Liver (tissue), 8 donors: ENCODE measurements at regions not wholly inside any gene's neighbourhood (a gene's known extent, or its start where the extent isn't known, plus 50 kb on each side); places are given as distances from the start of the nearest gene placed in this dataset.

ENCODE experiments used
- DNase-seq: peaks from one replicate; pipeline ENCODE4 v3.0.0-alpha.2; 2017; ENCODE audit warnings: low spot score
- H3K27ac ChIP-seq, 2 donors: one replicate each; pipeline ENCODE4 v1.7.0; 2013; ENCODE audit warnings: inconsistent platforms in 2 of 2, low read length in 2 of 2, control low read depth in 1 of 2, low read depth in 1 of 2, mild to moderate bottlenecking in 1 of 2
- H3K27me3 ChIP-seq, 4 donors: one replicate each; pipeline versions ENCODE4 v1.6.1 to v1.7.0; 2013; ENCODE audit warnings: low read length in 3 of 4, inconsistent platforms in 1 of 4, mild to moderate bottlenecking in 1 of 4, moderate library complexity in 1 of 4; ENCODE audit not compliant: control insufficient read depth in 4 of 4, insufficient read depth in 4 of 4
- H3K36me3 ChIP-seq, 4 donors: one replicate each; pipeline versions ENCODE4 v1.6.1 to v1.7.0; 2013; ENCODE audit warnings: low read length in 3 of 4, mild to moderate bottlenecking in 3 of 4, low read depth in 1 of 4, moderate library complexity in 1 of 4; ENCODE audit not compliant: control insufficient read depth in 4 of 4, insufficient read depth in 3 of 4
- H3K4me1 ChIP-seq, 4 donors: one replicate each; pipeline versions ENCODE4 v1.6.1 to v1.7.0; 2013; ENCODE audit warnings: low read length in 3 of 4, mild to moderate bottlenecking in 3 of 4, moderate library complexity in 1 of 4; ENCODE audit not compliant: control insufficient read depth in 4 of 4, insufficient read depth in 4 of 4
- H3K4me3 ChIP-seq, 3 donors: one replicate each; pipeline versions ENCODE4 v1.6.1 to v1.7.0; 2013; ENCODE audit warnings: low read length in 3 of 3, control low read depth in 1 of 3, low read depth in 1 of 3, mild to moderate bottlenecking in 1 of 3
- H3K9ac ChIP-seq, 2 donors: one replicate each; pipeline ENCODE4 v1.7.0; 2013; ENCODE audit warnings: low read length in 2 of 2, mild to moderate bottlenecking in 2 of 2, moderate library complexity in 2 of 2, control low read depth in 1 of 2, low read depth in 1 of 2
- H3K9me3 ChIP-seq, 4 donors: one replicate each; pipeline versions ENCODE4 v1.6.1 to v1.7.0; 2013; ENCODE audit warnings: low read length in 3 of 4; ENCODE audit not compliant: control insufficient read depth in 4 of 4
- ATF3 ChIP-seq: IDR thresholded peaks from 2 replicates; pipeline ENCODE4 v1.6.1; 2016; ENCODE audit warnings: antibody characterized with exemption
- EGR1 ChIP-seq, 2 donors: IDR thresholded peaks; 2 replicates each; pipeline ENCODE4 v1.6.1; 2016 to 2018; ENCODE audit warnings: antibody characterized with exemption in 2 of 2, low read depth in 2 of 2
- FOXA1 ChIP-seq: IDR thresholded peaks from 2 replicates; pipeline ENCODE4 v1.6.1; 2016; ENCODE audit warnings: antibody characterized with exemption
- FOXA2 ChIP-seq: IDR thresholded peaks from 2 replicates; pipeline ENCODE4 v1.6.1; 2016; ENCODE audit warnings: antibody characterized with exemption
- GABPA ChIP-seq, 2 donors: IDR thresholded peaks in 1 of 2; conservative IDR thresholded peaks in 1 of 2; 2 replicates each; pipeline ENCODE4 v1.6.1; 2016; ENCODE audit warnings: antibody characterized with exemption in 2 of 2, mild to moderate bottlenecking in 1 of 2, moderate library complexity in 1 of 2
- HNF4A ChIP-seq, 2 donors: conservative IDR thresholded peaks; 2 replicates each; pipeline ENCODE4 v1.6.1; 2016; ENCODE audit warnings: antibody characterized with exemption in 2 of 2, mild to moderate bottlenecking in 2 of 2
- HNF4G ChIP-seq: IDR thresholded peaks from 2 replicates; pipeline ENCODE4 v1.6.1; 2016; ENCODE audit warnings: antibody characterized with exemption
- JUND ChIP-seq, 2 donors: IDR thresholded peaks; 2 replicates each; pipeline ENCODE4 v1.6.1; 2016; ENCODE audit warnings: antibody characterized with exemption in 2 of 2
- NR2F2 ChIP-seq: IDR thresholded peaks from 2 replicates; pipeline ENCODE4 v1.6.1; 2016; ENCODE audit warnings: antibody characterized with exemption
- RAD21 ChIP-seq, 2 donors: IDR thresholded peaks; 2 replicates each; pipeline ENCODE4 v1.6.1; 2016; ENCODE audit warnings: antibody characterized with exemption in 2 of 2, mild to moderate bottlenecking in 2 of 2
- REST ChIP-seq: IDR thresholded peaks from 2 replicates; pipeline ENCODE4 v1.6.1; 2016; ENCODE audit warnings: antibody characterized with exemption, mild to moderate bottlenecking
- RXRA ChIP-seq, 2 donors: IDR thresholded peaks; 2 replicates each; pipeline ENCODE4 v1.6.1; 2017 to 2018; ENCODE audit warnings: antibody characterized with exemption in 2 of 2, mild to moderate bottlenecking in 1 of 2
- SP1 ChIP-seq: IDR thresholded peaks from 2 replicates; pipeline ENCODE4 v1.6.1; 2018; ENCODE audit warnings: antibody characterized with exemption, mild to moderate bottlenecking
- TAF1 ChIP-seq: conservative IDR thresholded peaks from 2 replicates; pipeline ENCODE4 v1.6.1; 2016; ENCODE audit warnings: antibody characterized with exemption, mild to moderate bottlenecking
- YY1 ChIP-seq: IDR thresholded peaks from 2 replicates; pipeline ENCODE4 v1.6.1; 2016; ENCODE audit warnings: antibody characterized with exemption, mild to moderate bottlenecking
- WGBS: extraction: QIAGEN DNeasy Blood & Tissue Kit; methylation state at CpG from one replicate; pipeline ENCODE4 v1.1.7; 2013; 5-methylcytosine and 5-hydroxymethylcytosine counted together
- TF ChIP-seq, protein P1 (sequence below): IDR thresholded peaks from 2 replicates; pipeline ENCODE4 v1.6.1; 2016; ENCODE audit warnings: antibody characterized with exemption
- TF ChIP-seq, protein P2 (sequence below): fragments of 150-350 bp; IDR thresholded peaks from 2 replicates; pipeline ENCODE4 v1.5.1; 2017; ENCODE audit warnings: improper control_type of control experiment, low read depth, low read length; ENCODE audit not compliant: missing input control
- TF ChIP-seq, protein P3 (sequence below): IDR thresholded peaks from 2 replicates; pipeline ENCODE4 v1.6.1; 2016; ENCODE audit warnings: antibody characterized with exemption
- donor health status: healthy.
- donor health status: healthy.
- donor health status: healthy.
- donor health status: healthy.
- donor health status: healthy.

GRCh38 chr15:35159170-35159569 is 74.1 kb upstream of the NANOGP8 start:
- no peak for DNase-seq
- no peak for TF ChIP-seq RXRA (IDR thresholded peaks at IDR 0.05)
- no peak for TF ChIP-seq JUND (IDR thresholded peaks at IDR 0.05)
- no peak for TF ChIP-seq NR2F2
- TF ChIP-seq TAF1: no peak
- TF ChIP-seq HNF4G: no peak
- TF ChIP-seq, protein P1, sequence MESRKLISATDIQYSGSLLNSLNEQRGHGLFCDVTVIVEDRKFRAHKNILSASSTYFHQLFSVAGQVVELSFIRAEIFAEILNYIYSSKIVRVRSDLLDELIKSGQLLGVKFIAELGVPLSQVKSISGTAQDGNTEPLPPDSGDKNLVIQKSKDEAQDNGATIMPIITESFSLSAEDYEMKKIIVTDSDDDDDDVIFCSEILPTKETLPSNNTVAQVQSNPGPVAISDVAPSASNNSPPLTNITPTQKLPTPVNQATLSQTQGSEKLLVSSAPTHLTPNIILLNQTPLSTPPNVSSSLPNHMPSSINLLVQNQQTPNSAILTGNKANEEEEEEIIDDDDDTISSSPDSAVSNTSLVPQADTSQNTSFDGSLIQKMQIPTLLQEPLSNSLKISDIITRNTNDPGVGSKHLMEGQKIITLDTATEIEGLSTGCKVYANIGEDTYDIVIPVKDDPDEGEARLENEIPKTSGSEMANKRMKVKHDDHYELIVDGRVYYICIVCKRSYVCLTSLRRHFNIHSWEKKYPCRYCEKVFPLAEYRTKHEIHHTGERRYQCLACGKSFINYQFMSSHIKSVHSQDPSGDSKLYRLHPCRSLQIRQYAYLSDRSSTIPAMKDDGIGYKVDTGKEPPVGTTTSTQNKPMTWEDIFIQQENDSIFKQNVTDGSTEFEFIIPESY: no peak
- TF ChIP-seq FOXA1: no peak
- no peak for TF ChIP-seq SP1
- TF ChIP-seq, protein P2, sequence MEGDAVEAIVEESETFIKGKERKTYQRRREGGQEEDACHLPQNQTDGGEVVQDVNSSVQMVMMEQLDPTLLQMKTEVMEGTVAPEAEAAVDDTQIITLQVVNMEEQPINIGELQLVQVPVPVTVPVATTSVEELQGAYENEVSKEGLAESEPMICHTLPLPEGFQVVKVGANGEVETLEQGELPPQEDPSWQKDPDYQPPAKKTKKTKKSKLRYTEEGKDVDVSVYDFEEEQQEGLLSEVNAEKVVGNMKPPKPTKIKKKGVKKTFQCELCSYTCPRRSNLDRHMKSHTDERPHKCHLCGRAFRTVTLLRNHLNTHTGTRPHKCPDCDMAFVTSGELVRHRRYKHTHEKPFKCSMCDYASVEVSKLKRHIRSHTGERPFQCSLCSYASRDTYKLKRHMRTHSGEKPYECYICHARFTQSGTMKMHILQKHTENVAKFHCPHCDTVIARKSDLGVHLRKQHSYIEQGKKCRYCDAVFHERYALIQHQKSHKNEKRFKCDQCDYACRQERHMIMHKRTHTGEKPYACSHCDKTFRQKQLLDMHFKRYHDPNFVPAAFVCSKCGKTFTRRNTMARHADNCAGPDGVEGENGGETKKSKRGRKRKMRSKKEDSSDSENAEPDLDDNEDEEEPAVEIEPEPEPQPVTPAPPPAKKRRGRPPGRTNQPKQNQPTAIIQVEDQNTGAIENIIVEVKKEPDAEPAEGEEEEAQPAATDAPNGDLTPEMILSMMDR: no peak
- Histone ChIP-seq H3K36me3 (no peaks in the 10 kb centered on the region), H3K27me3 (no peaks in the 10 kb centered on the region), H3K4me3 (no peak overlapping the region), H3K9ac (no peak overlapping the region), H3K4me1 (no peaks in the 10 kb centered on the region), H3K9me3 (peaks cover 0 to 2% (median 0%) of the 10 kb centered on the region in 4 donors), H3K27ac (no peak overlapping the region)
- WGBS: 95% methylated on average over 2 of the region's 2 CpGs

DNA sequence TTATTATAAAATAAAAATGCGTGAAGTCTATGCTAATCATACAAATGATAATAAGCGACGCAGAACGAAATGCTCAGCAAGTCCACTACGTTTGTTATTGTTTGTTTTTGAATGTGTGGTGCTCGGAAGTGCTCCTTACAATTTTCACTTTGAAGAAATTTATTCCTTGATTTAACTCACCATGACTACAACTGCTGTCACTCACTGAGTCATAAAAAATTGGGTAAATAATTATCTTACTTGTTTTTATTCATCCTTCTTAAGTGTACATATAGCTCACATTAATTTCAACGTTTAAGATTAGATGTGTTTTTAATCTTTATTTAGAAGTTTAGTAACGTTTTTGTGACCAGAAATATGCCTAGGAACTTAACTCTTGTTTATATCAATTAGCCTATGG is 66.7 kb upstream of the NANOGP8 start:
- TF ChIP-seq EGR1 (IDR thresholded peaks at IDR 0.05; ENCODE audit: low read depth in 2 of 2): no peak
- no peak for TF ChIP-seq RAD21 (IDR thresholded peaks at IDR 0.05)
- TF ChIP-seq GABPA (IDR thresholded peaks at IDR 0.05 in 1 of 2, conservative IDR thresholded peaks at IDR 0.05 in 1 of 2): no peak
- no peak for TF ChIP-seq FOXA1
- TF ChIP-seq FOXA2: no peak
- no peak for TF ChIP-seq HNF4A (conservative IDR thresholded peaks at IDR 0.05)
- no peak for TF ChIP-seq ATF3
- TF ChIP-seq JUND (IDR thresholded peaks at IDR 0.05): no peak
- no peak for TF ChIP-seq REST
- TF ChIP-seq, protein P2: no peak
- TF ChIP-seq, protein P1: no peak
- no peak for TF ChIP-seq YY1
- no peak for TF ChIP-seq HNF4G
- TF ChIP-seq, protein P3, sequence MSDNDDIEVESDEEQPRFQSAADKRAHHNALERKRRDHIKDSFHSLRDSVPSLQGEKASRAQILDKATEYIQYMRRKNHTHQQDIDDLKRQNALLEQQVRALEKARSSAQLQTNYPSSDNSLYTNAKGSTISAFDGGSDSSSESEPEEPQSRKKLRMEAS: no peak
- no peak overlapping the region for H3K9ac ChIP-seq
- no peak overlapping the region for H3K27ac ChIP-seq
- WGBS: 90% methylated on average over 8 of the region's 8 CpGs
- H3K4me3 ChIP-seq: no peak overlapping the region
- DNase-seq: no peak
- no peaks in the 10 kb centered on the region for H3K36me3 ChIP-seq
- H3K27me3 ChIP-seq: no peaks in the 10 kb centered on the region
- H3K4me1 ChIP-seq: no peaks in the 10 kb centered on the region
- H3K9me3 ChIP-seq: no peaks in the 10 kb centered on the region
